ENCODE measurements at regions not wholly inside any gene's neighbourhood (a gene's known extent, or its start where the extent isn't known, plus 50 kb on each side); places are given as distances from the start of the nearest gene placed in this dataset.

DNA sequence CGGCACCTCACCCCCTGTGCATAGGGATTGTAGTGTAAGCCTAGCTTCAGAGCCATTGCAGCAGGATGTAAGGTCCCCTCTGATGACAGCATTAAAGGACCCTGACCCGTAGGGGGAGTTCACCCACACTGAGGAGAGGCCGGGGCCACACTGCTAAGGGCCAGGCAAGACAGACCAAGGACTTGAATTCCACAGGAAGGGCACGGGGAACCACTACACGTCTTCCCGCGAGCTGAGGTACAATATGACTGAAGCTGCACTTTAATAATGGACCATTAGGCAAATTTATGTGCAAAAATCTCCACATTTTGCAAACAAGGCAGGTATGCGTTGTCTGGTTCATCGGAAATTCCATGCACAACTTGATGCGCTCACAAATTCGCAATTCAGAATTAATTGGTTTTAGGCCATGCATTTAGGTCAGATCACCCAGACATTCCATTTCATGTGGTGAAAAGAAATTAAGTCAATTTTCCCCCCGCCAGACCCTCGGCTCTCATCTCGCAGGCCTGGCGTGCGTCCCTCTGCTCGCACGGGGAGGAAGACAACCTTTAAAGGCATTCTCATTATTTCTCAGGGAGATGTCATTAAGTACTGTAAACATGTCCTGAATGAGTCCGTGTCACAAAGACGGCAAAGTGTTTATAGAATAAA, 111.8 kb downstream of the FOXA2 start:
- H3K27me3 ChIP-seq (ENCODE audit: control insufficient read depth, insufficient read depth, low read length), result no peaks in the 10 kb centered on the region
- H3K27ac ChIP-seq, result no peak overlapping the region
- no peaks in the 10 kb centered on the region for H3K9me3 ChIP-seq (ENCODE audit: control insufficient read depth, low read length)
- no peaks in the 10 kb centered on the region for H3K36me3 ChIP-seq (ENCODE audit: control insufficient read depth, insufficient read depth, low read length)
- no peaks in the 10 kb centered on the region for H3K79me2 ChIP-seq
- H3K4me1 ChIP-seq, result no peaks in the 10 kb centered on the region
- no peak overlapping the region for H3K9ac ChIP-seq
- no peak overlapping the region for H2AFZ ChIP-seq
- TF ChIP-seq CTCF (IDR thresholded peaks at IDR 0.05), result no peak
- no peak overlapping the region for H3K4me3 ChIP-seq (ENCODE audit: low read depth, low read length)
- H3K4me2 ChIP-seq (ENCODE audit: low read length), result no peak overlapping the region

GRCh38 chr20:22471156-22471836, 113.1 kb downstream of the FOXA2 start:
- Histone ChIP-seq H3K4me3 (ENCODE audit: low read depth, low read length) (no peak overlapping the region), H3K79me2 (no peaks in the 10 kb centered on the region), H3K4me2 (ENCODE audit: low read length) (no peak overlapping the region), H3K9ac (no peak overlapping the region), H3K9me3 (ENCODE audit: control insufficient read depth, low read length) (no peaks in the 10 kb centered on the region), H3K36me3 (ENCODE audit: control insufficient read depth, insufficient read depth, low read length) (no peaks in the 10 kb centered on the region), H3K27ac (no peak overlapping the region), H3K4me1 (peaks cover 9% of the 10 kb centered on the region), H2AFZ (no peak overlapping the region), H3K27me3 (ENCODE audit: control insufficient read depth, insufficient read depth, low read length) (no peaks in the 10 kb centered on the region)
- TF ChIP-seq CTCF (IDR thresholded peaks at IDR 0.05), result no peak

DNA sequence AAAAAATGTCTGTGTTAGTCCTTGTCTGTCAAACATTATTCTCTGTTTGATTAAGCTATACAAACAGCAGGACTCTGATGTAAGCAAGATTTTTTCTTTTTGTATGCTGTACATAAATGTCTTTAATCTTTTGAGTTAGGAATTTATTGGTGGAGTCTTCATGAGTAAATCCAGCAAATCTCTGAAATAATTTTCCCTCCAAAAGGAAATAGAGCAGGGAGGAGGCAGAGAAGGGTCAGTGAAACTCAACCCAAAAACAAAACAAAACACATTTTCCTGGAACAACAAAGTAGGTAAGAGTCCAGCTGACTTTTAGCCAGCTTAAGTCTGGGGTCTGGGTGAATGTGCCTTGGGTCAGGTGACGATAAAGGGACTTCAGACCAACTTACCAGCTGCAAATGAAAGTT, 113.7 kb downstream of the FOXA2 start:
- H3K27me3 ChIP-seq (ENCODE audit: control insufficient read depth, insufficient read depth, low read length), result no peaks in the 10 kb centered on the region
- no peak overlapping the region for H3K9ac ChIP-seq
- no peaks in the 10 kb centered on the region for H3K9me3 ChIP-seq (ENCODE audit: control insufficient read depth, low read length)
- no peaks in the 10 kb centered on the region for H3K79me2 ChIP-seq
- peaks cover 9% of the 10 kb centered on the region for H3K4me1 ChIP-seq
- no peak for TF ChIP-seq CTCF (IDR thresholded peaks at IDR 0.05)
- no peak overlapping the region for H2AFZ ChIP-seq
- H3K36me3 ChIP-seq (ENCODE audit: control insufficient read depth, insufficient read depth, low read length), result no peaks in the 10 kb centered on the region
- no peak overlapping the region for H3K4me3 ChIP-seq (ENCODE audit: low read depth, low read length)
- H3K4me2 ChIP-seq (ENCODE audit: low read length), result no peak overlapping the region
- H3K27ac ChIP-seq, result no peak overlapping the region

- no peak overlapping the region for H3K9ac ChIP-seq
- no peaks in the 10 kb centered on the region for H3K27me3 ChIP-seq (ENCODE audit: control insufficient read depth, insufficient read depth, low read length)
- no peak overlapping the region for H3K4me3 ChIP-seq (ENCODE audit: low read depth, low read length)
- no peaks in the 10 kb centered on the region for H3K36me3 ChIP-seq (ENCODE audit: control insufficient read depth, insufficient read depth, low read length)
- no peak overlapping the region for H2AFZ ChIP-seq
- H3K4me1 ChIP-seq, result peaks cover 9% of the 10 kb centered on the region
- no peaks in the 10 kb centered on the region for H3K9me3 ChIP-seq (ENCODE audit: control insufficient read depth, low read length)
- no peak for TF ChIP-seq CTCF (IDR thresholded peaks at IDR 0.05)
- H3K27ac ChIP-seq, result no peak overlapping the region
- no peak overlapping the region for H3K4me2 ChIP-seq (ENCODE audit: low read length)
- H3K79me2 ChIP-seq, result no peaks in the 10 kb centered on the region
Observed at GRCh38 chr20:22466447-22467171, 117.8 kb downstream of the FOXA2 start.

Measured in parathyroid adenoma (tissue), 2 donors.